EH (cell line): ENCODE measurements at regions not wholly inside any gene's neighbourhood (a gene's known extent, or its start where the extent isn't known, plus 50 kb on each side); places are given as distances from the start of the nearest gene placed in this dataset.

Experiments used
- DNase-seq: peaks from one replicate; pipeline ENCODE4 v3.0.0-alpha.2; 2015; ENCODE audit warnings: low read depth

GRCh38 chr12:24603371-24603770, 345.5 kb downstream of the BCAT1 start:
- no peak for DNase-seq

GRCh38 chr12:24600996-24601395, 347.9 kb downstream of the BCAT1 start:
- peak; percentile 91 for DNase-seq

- DNase-seq: no peak
Observed at GRCh38 chr12:24600551-24600950, 348.4 kb downstream of the BCAT1 start.

- DNase-seq: no peak
Observed at GRCh38 chr12:24599736-24600135, 349.2 kb downstream of the BCAT1 start.

GRCh38 chr12:24597580-24597979, 351.3 kb downstream of the BCAT1 start:
- no peak for DNase-seq

GRCh38 chr12:24596768-24597388, 352.0 kb downstream of the BCAT1 start:
- peak; percentile 43 for DNase-seq

GRCh38 chr12:24595652-24596235, 353.2 kb downstream of the BCAT1 start:
- DNase-seq: no peak

- no peak for DNase-seq
Observed at GRCh38 chr12:24591715-24592440, 357.0 kb downstream of the BCAT1 start.

- DNase-seq: no peak
Observed at GRCh38 chr12:24591079-24591626, 357.7 kb downstream of the BCAT1 start.

- DNase-seq: no peak
Observed at GRCh38 chr12:24586293-24586692, 362.6 kb downstream of the BCAT1 start.

GRCh38 chr12:24584032-24584675, 364.7 kb downstream of the BCAT1 start:
- DNase-seq: no peak

- DNase-seq: no peak
Observed at GRCh38 chr12:24582954-24583601, 365.8 kb downstream of the BCAT1 start.

GRCh38 chr12:24574538-24574937, 374.4 kb downstream of the BCAT1 start:
- no peak for DNase-seq

- peak; percentile 22 for DNase-seq
Observed at GRCh38 chr12:24573621-24574020, 375.3 kb downstream of the BCAT1 start.

GRCh38 chr12:24565300-24565699, 383.6 kb downstream of the BCAT1 start:
- DNase-seq: peak; percentile 7

- DNase-seq: peak; percentile 43
Observed at GRCh38 chr12:24562771-24563431, 386.0 kb downstream of the BCAT1 start.

- DNase-seq: peak; percentile 37
Observed at GRCh38 chr12:24561882-24562770, 386.8 kb downstream of the BCAT1 start.

- peak; percentile 52 for DNase-seq
Observed at GRCh38 chr12:24561411-24561871, 387.5 kb downstream of the BCAT1 start.

GRCh38 chr12:24560831-24561271, 388.1 kb downstream of the BCAT1 start:
- peak; percentile 1 for DNase-seq

GRCh38 chr12:24560192-24560775, 388.6 kb downstream of the BCAT1 start:
- DNase-seq: peak; percentile 8
